DOHH2 (cell line): ENCODE measurements at regions not wholly inside any gene's neighbourhood (a gene's known extent, or its start where the extent isn't known, plus 50 kb on each side); places are given as distances from the start of the nearest gene placed in this dataset.

ENCODE experiments used
- H3F3A ChIP-seq: fragments of 200-600 bp; sonication (generic), shearing (Covaris generic); 2 replicates; pipeline ENCODE4 v1.6.0; 2016; ENCODE audit warnings: antibody characterized with exemption, mild to moderate bottlenecking; ENCODE audit not compliant: control insufficient read depth, insufficient read depth
- H3K27ac ChIP-seq: fragments of 200-600 bp; sonication (generic); 2 replicates; pipeline ENCODE4 v1.5.1; 2014; ENCODE audit warnings: low read depth, mild to moderate bottlenecking, low read length, moderate library complexity
- H3K27me3 ChIP-seq: fragments of 200-600 bp; sonication (generic); 2 replicates; pipeline ENCODE4 v1.6.1; 2014; ENCODE audit warnings: mild to moderate bottlenecking, low read length, mixed read lengths; ENCODE audit not compliant: control insufficient read depth
- H3K36me3 ChIP-seq: fragments of 200-600 bp; sonication (generic); 2 replicates; pipeline ENCODE4 v1.6.1; 2014; ENCODE audit warnings: mild to moderate bottlenecking, low read length, moderate library complexity, mixed read lengths; ENCODE audit not compliant: control insufficient read depth
- H3K4me1 ChIP-seq: fragments of 200-600 bp; sonication (generic); 2 replicates; pipeline ENCODE4 v1.6.1; 2014; ENCODE audit warnings: mild to moderate bottlenecking, low read length, mixed read lengths; ENCODE audit not compliant: control insufficient read depth
- H3K4me2 ChIP-seq: fragments of 200-600 bp; sonication (generic); 2 replicates; pipeline ENCODE4 v1.6.0; 2014; ENCODE audit warnings: mild to moderate bottlenecking, low read length, moderate library complexity
- H3K4me3 ChIP-seq: fragments of 200-600 bp; sonication (generic); 2 replicates; pipeline ENCODE4 v1.5.1; 2014; ENCODE audit warnings: mild to moderate bottlenecking, low read length, mixed read lengths
- H3K79me2 ChIP-seq: fragments of 200-600 bp; sonication (generic); 2 replicates; pipeline ENCODE4 v1.6.1; 2014; ENCODE audit warnings: mild to moderate bottlenecking, low read length, mixed read lengths; ENCODE audit not compliant: control insufficient read depth
- H3K9me2 ChIP-seq: fragments of 200-600 bp; sonication (generic); replicated peaks from 2 replicates; pipeline ENCODE4 v1.6.1; 2014; ENCODE audit warnings: mild to moderate bottlenecking, low read length, mixed read lengths; ENCODE audit not compliant: control insufficient read depth
- H3K9me3 ChIP-seq: fragments of 200-600 bp; sonication (generic); 2 replicates; pipeline ENCODE4 v1.6.1; 2014; ENCODE audit warnings: antibody characterized with exemption, low read length, mixed read lengths; ENCODE audit not compliant: control insufficient read depth, insufficient read depth
- H4K20me1 ChIP-seq: fragments of 200-600 bp; sonication (generic); 2 replicates; pipeline ENCODE4 v1.6.0; 2014; ENCODE audit warnings: low read depth, mild to moderate bottlenecking, antibody characterized with exemption, low read length, moderate library complexity; ENCODE audit not compliant: control insufficient read depth, insufficient read depth
- CTCF ChIP-seq: fragments of 200-600 bp; sonication (generic); IDR thresholded peaks from one replicate; pipeline ENCODE4 v1.5.1; 2014; ENCODE audit warnings: antibody characterized with exemption, mild to moderate bottlenecking, low read depth, low read length; ENCODE audit not compliant: poor library complexity, severe bottlenecking
- EZH2phosphoT487 ChIP-seq: fragments of 200-600 bp; sonication (generic); IDR thresholded peaks from 2 replicates; pipeline ENCODE4 v1.6.1; 2017; ENCODE audit warnings: borderline replicate concordance, mild to moderate bottlenecking, antibody characterized with exemption, low read length, moderate library complexity, mixed read lengths

DNA sequence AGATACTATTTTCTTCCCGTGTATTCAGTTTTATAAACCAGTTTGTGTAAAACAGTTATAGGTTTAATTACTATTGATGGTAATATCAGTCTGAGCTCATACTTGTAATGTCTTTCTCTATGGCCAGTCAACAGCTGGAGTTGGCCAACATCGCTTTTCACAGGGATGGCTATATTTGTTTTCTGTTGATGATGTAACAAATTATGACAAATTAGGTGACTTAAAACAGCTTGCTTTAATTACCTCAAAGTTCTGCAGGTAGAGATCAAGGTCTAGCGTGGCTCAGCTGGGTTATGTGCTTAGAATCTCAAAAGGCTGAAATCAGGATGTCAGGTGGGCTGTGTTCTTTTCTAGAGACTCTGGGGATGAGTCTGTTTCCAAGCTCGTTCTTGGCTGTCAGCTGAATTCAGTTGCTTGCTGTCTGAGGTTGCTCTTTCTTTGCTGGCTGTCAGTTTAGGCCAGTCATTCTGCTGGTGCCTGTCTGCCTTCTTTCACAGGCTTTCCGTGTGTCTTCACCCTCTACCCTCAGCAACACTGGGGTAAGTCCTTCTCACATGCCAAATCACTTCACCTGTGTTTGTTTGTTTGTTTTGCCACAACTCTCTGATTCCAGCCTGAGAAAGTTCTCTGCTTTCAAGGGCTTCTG, 370.2 kb upstream of the E2F7 start:
- no peaks in the 10 kb centered on the region for H3K9me2 ChIP-seq
- no peak overlapping the region for H3K4me2 ChIP-seq
- no peaks in the 10 kb centered on the region for H3K4me1 ChIP-seq
- no peak for TF ChIP-seq CTCF
- no peak for TF ChIP-seq EZH2phosphoT487
- no peaks in the 10 kb centered on the region for H3K27me3 ChIP-seq
- no peaks in the 10 kb centered on the region for H3K9me3 ChIP-seq
- no peak overlapping the region for H3K27ac ChIP-seq
- H3F3A ChIP-seq: no peaks in the 10 kb centered on the region
- no peaks in the 10 kb centered on the region for H3K79me2 ChIP-seq
- H4K20me1 ChIP-seq: no peaks in the 10 kb centered on the region
- H3K4me3 ChIP-seq: no peak overlapping the region
- H3K36me3 ChIP-seq: no peaks in the 10 kb centered on the region

DNA sequence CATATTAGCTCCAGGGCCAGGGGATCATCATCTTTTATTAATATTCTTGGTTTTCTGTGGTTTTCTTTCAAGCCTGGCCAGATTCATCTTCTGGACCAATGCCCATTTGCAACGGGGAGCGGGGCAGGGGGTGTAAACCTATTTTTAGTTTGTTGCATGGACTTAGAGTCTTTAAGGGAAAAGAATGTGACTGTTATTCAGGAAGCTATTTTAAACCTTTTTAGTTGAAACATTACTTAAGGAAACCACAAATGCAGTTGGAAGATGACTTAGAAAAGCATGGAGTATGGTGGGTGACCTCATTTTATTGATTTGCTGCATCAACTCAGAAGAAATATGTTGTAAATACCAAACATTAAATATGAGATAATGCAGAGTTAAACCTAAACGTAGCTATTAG, 368.4 kb upstream of the E2F7 start:
- Histone ChIP-seq H3K4me1 (no peaks in the 10 kb centered on the region), H3K27ac (no peak overlapping the region), H3K27me3 (no peaks in the 10 kb centered on the region), H3K9me2 (no peaks in the 10 kb centered on the region), H3K36me3 (no peaks in the 10 kb centered on the region), H3K9me3 (no peaks in the 10 kb centered on the region), H3F3A (no peaks in the 10 kb centered on the region), H3K79me2 (no peaks in the 10 kb centered on the region), H3K4me2 (no peak overlapping the region), H3K4me3 (no peak overlapping the region), H4K20me1 (no peaks in the 10 kb centered on the region)
- no peak for TF ChIP-seq EZH2phosphoT487
- no peak for TF ChIP-seq CTCF

DNA sequence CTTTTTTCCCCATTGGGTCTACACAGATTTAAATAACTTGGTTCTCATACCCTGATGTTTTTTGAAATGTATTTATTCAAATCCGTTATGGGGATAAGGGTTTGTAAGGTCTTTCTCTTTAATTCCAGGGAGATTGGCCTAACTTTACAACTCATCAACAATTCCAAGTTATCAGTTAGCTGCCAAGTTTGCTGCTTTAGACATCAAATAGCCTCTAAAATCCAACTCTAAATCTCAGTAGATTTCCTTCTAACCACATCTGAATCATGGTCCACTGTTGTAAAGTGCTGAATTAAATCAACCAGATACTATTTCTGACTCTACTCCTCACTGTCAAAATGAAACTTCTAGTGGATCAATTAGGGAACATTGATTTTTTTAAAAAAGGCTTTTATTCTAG, 364.1 kb upstream of the E2F7 start:
- Histone ChIP-seq H3K4me1 (no peaks in the 10 kb centered on the region), H3K4me3 (no peak overlapping the region), H3K9me3 (no peaks in the 10 kb centered on the region), H3K79me2 (no peaks in the 10 kb centered on the region), H3K4me2 (no peak overlapping the region), H4K20me1 (no peaks in the 10 kb centered on the region), H3K36me3 (no peaks in the 10 kb centered on the region), H3K9me2 (no peaks in the 10 kb centered on the region), H3K27me3 (no peaks in the 10 kb centered on the region), H3K27ac (no peak overlapping the region), H3F3A (no peaks in the 10 kb centered on the region)
- no peak for TF ChIP-seq EZH2phosphoT487
- no peak for TF ChIP-seq CTCF
